ENCODE measurements at regions not wholly inside any gene's neighbourhood (a gene's known extent, or its start where the extent isn't known, plus 50 kb on each side); places are given as distances from the start of the nearest gene placed in this dataset.

GRCh38 chr4:177119691-177120090 lies 190.0 kb upstream of the NEIL3 start:
- no peak for TF ChIP-seq CTCF (IDR thresholded peaks at IDR 0.05; ENCODE audit: partially characterized antibody, unreplicated experiment)
- Mint-ChIP-seq H3K4me3 (ENCODE audit: unreplicated experiment) (no peak overlapping the region), H3K27ac (ENCODE audit: unreplicated experiment) (no peak overlapping the region), H3K9me3 (ENCODE audit: unreplicated experiment) (no peaks in the 10 kb centered on the region), H3K36me3 (ENCODE audit: unreplicated experiment) (peaks cover 5% of the 10 kb centered on the region), H3K27me3 (ENCODE audit: unreplicated experiment) (no peaks in the 10 kb centered on the region), H3K4me1 (ENCODE audit: low read depth, unreplicated experiment) (no peaks in the 10 kb centered on the region)
- DNase-seq, result no peak

- no peak overlapping the region for H3K27ac Mint-ChIP-seq (ENCODE audit: unreplicated experiment)
- no peaks in the 10 kb centered on the region for H3K9me3 Mint-ChIP-seq (ENCODE audit: unreplicated experiment)
- no peaks in the 10 kb centered on the region for H3K27me3 Mint-ChIP-seq (ENCODE audit: unreplicated experiment)
- DNase-seq, result no peak
- no peak for TF ChIP-seq CTCF (IDR thresholded peaks at IDR 0.05; ENCODE audit: partially characterized antibody, unreplicated experiment)
- no peak overlapping the region for H3K4me3 Mint-ChIP-seq (ENCODE audit: unreplicated experiment)
- peaks cover 12% of the 10 kb centered on the region for H3K36me3 Mint-ChIP-seq (ENCODE audit: unreplicated experiment)
- H3K4me1 Mint-ChIP-seq (ENCODE audit: low read depth, unreplicated experiment), result no peaks in the 10 kb centered on the region
These were observed 185.9 kb upstream of the NEIL3 start for GRCh38 chr4:177123811-177124210.

GRCh38 chr4:177124349-177125064 lies 185.2 kb upstream of the NEIL3 start:
- Mint-ChIP-seq H3K27ac (ENCODE audit: unreplicated experiment) (no peak overlapping the region), H3K36me3 (ENCODE audit: unreplicated experiment) (peaks cover 16% of the 10 kb centered on the region), H3K4me1 (ENCODE audit: low read depth, unreplicated experiment) (no peaks in the 10 kb centered on the region), H3K27me3 (ENCODE audit: unreplicated experiment) (no peaks in the 10 kb centered on the region), H3K9me3 (ENCODE audit: unreplicated experiment) (peaks cover 3% of the 10 kb centered on the region), H3K4me3 (ENCODE audit: unreplicated experiment) (no peak overlapping the region)
- no peak for TF ChIP-seq CTCF (IDR thresholded peaks at IDR 0.05; ENCODE audit: partially characterized antibody, unreplicated experiment)
- DNase-seq, result no peak

- Mint-ChIP-seq H3K27ac (ENCODE audit: unreplicated experiment) (no peak overlapping the region), H3K27me3 (ENCODE audit: unreplicated experiment) (no peaks in the 10 kb centered on the region), H3K4me1 (ENCODE audit: low read depth, unreplicated experiment) (no peaks in the 10 kb centered on the region), H3K4me3 (ENCODE audit: unreplicated experiment) (no peak overlapping the region), H3K9me3 (ENCODE audit: unreplicated experiment) (peaks cover 3% of the 10 kb centered on the region), H3K36me3 (ENCODE audit: unreplicated experiment) (peaks cover 17% of the 10 kb centered on the region)
- no peak for DNase-seq
- no peak for TF ChIP-seq CTCF (IDR thresholded peaks at IDR 0.05; ENCODE audit: partially characterized antibody, unreplicated experiment)
These were observed 184.0 kb upstream of the NEIL3 start for GRCh38 chr4:177125656-177126055.

GRCh38 chr4:177127658-177128057 lies 182.0 kb upstream of the NEIL3 start:
- peaks cover 3% of the 10 kb centered on the region for H3K9me3 Mint-ChIP-seq (ENCODE audit: unreplicated experiment)
- peaks cover 18% of the 10 kb centered on the region for H3K36me3 Mint-ChIP-seq (ENCODE audit: unreplicated experiment)
- H3K27ac Mint-ChIP-seq (ENCODE audit: unreplicated experiment), result no peak overlapping the region
- no peak for DNase-seq
- no peak overlapping the region for H3K4me3 Mint-ChIP-seq (ENCODE audit: unreplicated experiment)
- TF ChIP-seq CTCF (IDR thresholded peaks at IDR 0.05; ENCODE audit: partially characterized antibody, unreplicated experiment), result no peak
- H3K4me1 Mint-ChIP-seq (ENCODE audit: low read depth, unreplicated experiment), result no peaks in the 10 kb centered on the region
- H3K27me3 Mint-ChIP-seq (ENCODE audit: unreplicated experiment), result no peaks in the 10 kb centered on the region
